ENCODE measurements at regions not wholly inside any gene's neighbourhood (a gene's known extent, or its start where the extent isn't known, plus 50 kb on each side); places are given as distances from the start of the nearest gene placed in this dataset.

- TF ChIP-seq CTCF (IDR thresholded peaks at IDR 0.05) (no peak), POLR2A (IDR thresholded peaks at IDR 0.05) (no peak)
Observed at GRCh38 chr10:33965795-33966581, 631.5 kb upstream of the NRP1 start.

Data from right lobe of liver (tissue), 4 donors.